ENCODE measurements at regions not wholly inside any gene's neighbourhood (a gene's known extent, or its start where the extent isn't known, plus 50 kb on each side); places are given as distances from the start of the nearest gene placed in this dataset.

GRCh38 chr2:221189431-221190067, 382.6 kb downstream of the EPHA4 start:
- Mint-ChIP-seq H3K36me3 (no peaks in the 10 kb centered on the region), H3K4me1 (no peaks in the 10 kb centered on the region), H3K27me3 (peaks cover 12% of the 10 kb centered on the region), H3K9me3 (no peaks in the 10 kb centered on the region), H3K4me3 (no peak overlapping the region), H3K27ac (no peak overlapping the region)
- ATAC-seq, result no peak

DNA sequence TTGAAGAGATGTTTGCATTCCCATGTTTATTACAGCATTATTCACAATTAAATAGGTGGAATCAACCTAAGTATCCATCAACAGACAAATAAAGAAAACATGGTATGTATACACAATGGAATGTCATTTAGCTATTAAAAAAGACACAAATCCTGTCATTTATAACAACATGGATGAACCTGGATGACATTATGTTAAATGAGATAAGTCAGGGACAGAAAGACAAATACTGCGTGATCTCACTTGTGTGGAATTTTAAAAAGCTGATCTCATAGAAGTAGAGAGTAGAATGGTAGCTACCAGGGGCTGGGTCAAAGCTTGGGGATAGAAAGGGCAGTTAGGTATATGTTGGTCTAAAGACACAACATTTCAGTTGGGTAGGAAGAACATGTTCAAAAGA, 376.3 kb downstream of the EPHA4 start:
- no peak for ATAC-seq
- H3K27me3 Mint-ChIP-seq, result no peaks in the 10 kb centered on the region
- H3K9me3 Mint-ChIP-seq, result no peaks in the 10 kb centered on the region
- H3K27ac Mint-ChIP-seq, result no peak overlapping the region
- H3K4me1 Mint-ChIP-seq, result peaks cover 14% of the 10 kb centered on the region
- no peaks in the 10 kb centered on the region for H3K36me3 Mint-ChIP-seq
- H3K4me3 Mint-ChIP-seq, result no peak overlapping the region

DNA sequence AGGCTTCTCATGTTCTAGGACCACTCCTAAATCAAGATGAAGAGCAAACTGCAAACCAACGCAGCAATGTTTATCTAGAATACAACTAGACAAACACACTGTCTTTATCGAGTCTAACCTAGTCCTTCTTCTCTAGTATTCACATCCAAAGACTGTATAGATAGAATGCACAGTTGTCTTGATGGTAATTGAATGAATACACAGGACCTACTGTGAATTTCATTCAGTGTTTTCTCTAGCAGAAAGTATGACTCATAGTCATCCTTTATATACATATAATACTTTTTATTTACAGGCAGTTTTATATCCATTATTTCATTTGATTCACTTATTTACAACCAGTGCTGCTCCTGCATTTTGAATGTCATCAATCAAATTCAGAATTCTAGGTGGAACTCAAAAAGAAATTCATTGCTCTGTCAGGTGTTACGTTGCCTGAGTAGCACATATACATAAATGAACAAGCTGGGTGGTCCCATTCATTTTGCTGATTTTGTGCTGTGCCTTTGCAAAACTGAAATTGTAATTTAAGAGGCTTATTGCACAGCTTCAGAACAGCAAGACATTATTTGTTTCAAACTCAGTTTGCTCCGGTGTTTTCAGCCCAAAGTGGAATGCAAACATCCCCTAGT, 374.8 kb downstream of the EPHA4 start:
- no peak overlapping the region for H3K4me3 Mint-ChIP-seq
- H3K27ac Mint-ChIP-seq, result no peak overlapping the region
- H3K9me3 Mint-ChIP-seq, result no peaks in the 10 kb centered on the region
- H3K27me3 Mint-ChIP-seq, result no peaks in the 10 kb centered on the region
- peaks cover 18% of the 10 kb centered on the region for H3K4me1 Mint-ChIP-seq
- H3K36me3 Mint-ChIP-seq, result no peaks in the 10 kb centered on the region
- ATAC-seq, result no peak

DNA sequence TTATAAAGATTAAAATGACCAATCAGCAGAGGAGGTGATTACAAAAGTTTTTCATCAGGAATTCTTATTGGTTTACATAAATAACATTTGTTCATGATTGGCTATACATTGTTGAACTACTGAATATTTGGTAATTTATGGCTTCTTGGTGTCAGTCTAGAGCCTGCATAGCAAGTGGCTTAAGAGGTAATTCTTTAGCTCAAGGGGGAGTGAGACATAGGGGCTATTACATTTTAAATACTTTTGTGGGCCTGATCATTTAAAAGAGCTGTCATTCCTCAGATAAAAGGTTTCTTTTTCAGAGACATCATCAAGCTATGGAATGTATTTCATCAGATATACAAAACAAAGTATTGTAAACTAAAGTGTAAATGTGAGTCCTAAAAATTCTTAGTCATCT, 373.8 kb downstream of the EPHA4 start:
- Mint-ChIP-seq H3K4me3 (no peak overlapping the region), H3K4me1 (peaks cover 27% of the 10 kb centered on the region), H3K27me3 (no peaks in the 10 kb centered on the region), H3K36me3 (no peaks in the 10 kb centered on the region), H3K27ac (no peak overlapping the region), H3K9me3 (no peaks in the 10 kb centered on the region)
- ATAC-seq, result no peak

GRCh38 chr2:221200184-221200839, 371.8 kb downstream of the EPHA4 start:
- no peak overlapping the region for H3K27ac Mint-ChIP-seq

DNA sequence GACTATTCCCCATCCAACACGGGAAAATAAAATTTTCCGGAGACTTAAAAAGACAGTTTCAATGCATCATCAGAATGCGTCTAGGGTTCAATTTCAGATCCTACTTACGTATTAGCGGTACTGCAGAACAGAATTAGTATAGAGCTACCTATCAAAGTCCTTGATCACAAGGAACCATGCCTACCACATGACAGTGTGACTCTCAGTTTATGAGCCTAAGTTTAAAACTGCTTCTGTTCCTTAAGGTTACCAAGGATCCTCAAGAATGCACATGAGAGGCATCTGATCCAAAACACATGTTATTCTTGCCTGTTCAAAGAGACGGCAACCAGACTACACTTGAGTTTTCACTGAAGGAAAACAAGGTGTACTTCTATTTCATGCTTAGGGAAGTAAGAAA, 369.7 kb downstream of the EPHA4 start:
- Mint-ChIP-seq H3K4me1 (peaks cover 36% of the 10 kb centered on the region), H3K36me3 (no peaks in the 10 kb centered on the region), H3K27me3 (no peaks in the 10 kb centered on the region), H3K9me3 (no peaks in the 10 kb centered on the region), H3K27ac (no peak overlapping the region), H3K4me3 (no peak overlapping the region)
- ATAC-seq, result no peak

More at GRCh38 chr2:221200184-221200839, 371.8 kb downstream of the EPHA4 start:
- no peak for ATAC-seq
- no peaks in the 10 kb centered on the region for H3K27me3 Mint-ChIP-seq
- no peaks in the 10 kb centered on the region for H3K36me3 Mint-ChIP-seq
- H3K4me3 Mint-ChIP-seq, result no peak overlapping the region
- H3K9me3 Mint-ChIP-seq, result no peaks in the 10 kb centered on the region
- peaks cover 36% of the 10 kb centered on the region for H3K4me1 Mint-ChIP-seq

GRCh38 chr2:221203125-221203524, 369.0 kb downstream of the EPHA4 start:
- ATAC-seq, result peak; percentile 94
- Mint-ChIP-seq H3K27ac (no peak overlapping the region), H3K4me1 (peaks cover 30% of the 10 kb centered on the region), H3K27me3 (no peaks in the 10 kb centered on the region), H3K9me3 (no peaks in the 10 kb centered on the region), H3K4me3 (no peak overlapping the region), H3K36me3 (no peaks in the 10 kb centered on the region)

DNA sequence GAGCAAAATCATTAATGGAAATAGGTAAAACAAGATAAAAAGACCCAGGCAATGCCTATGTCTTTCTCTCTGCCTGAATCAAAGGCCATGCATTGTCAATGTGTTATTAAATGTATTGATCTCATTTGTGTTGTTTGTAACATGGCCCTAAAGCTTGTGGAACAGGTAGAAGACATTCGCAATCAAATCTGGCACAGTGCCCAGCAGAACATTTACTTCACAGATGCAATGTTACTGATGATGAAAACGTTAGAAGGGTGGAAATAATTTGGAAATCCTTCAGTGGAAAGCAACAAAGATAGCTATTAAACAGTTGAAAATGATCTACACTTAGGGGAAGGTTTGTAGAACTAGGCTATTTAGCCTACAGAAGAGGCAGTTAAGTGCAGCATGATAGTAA, 368.2 kb downstream of the EPHA4 start:
- Mint-ChIP-seq H3K4me3 (no peak overlapping the region), H3K27me3 (no peaks in the 10 kb centered on the region), H3K27ac (no peak overlapping the region), H3K36me3 (no peaks in the 10 kb centered on the region), H3K4me1 (peaks cover 30% of the 10 kb centered on the region), H3K9me3 (no peaks in the 10 kb centered on the region)
- ATAC-seq, result no peak

DNA sequence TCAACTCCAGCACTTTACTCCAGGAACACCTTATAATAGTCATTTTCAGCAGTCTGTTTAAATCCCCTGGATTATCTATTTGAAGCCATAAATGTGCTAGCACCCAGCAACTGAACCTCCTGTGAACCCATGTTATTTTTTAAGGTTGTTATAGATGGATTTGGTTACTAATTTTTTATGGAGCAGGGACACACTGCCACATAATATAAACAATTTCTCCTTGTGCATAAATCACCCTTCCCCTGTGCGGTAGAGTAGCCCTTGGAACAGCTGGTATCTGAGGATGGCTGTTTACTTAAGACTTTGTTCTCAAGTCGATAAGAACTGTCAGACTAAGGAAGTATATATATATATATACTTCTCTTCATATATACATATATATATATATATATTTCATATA, 367.4 kb downstream of the EPHA4 start:
- no peaks in the 10 kb centered on the region for H3K27me3 Mint-ChIP-seq
- no peak for ATAC-seq
- H3K4me3 Mint-ChIP-seq, result no peak overlapping the region
- no peak overlapping the region for H3K27ac Mint-ChIP-seq
- no peaks in the 10 kb centered on the region for H3K9me3 Mint-ChIP-seq
- no peaks in the 10 kb centered on the region for H3K36me3 Mint-ChIP-seq
- peaks cover 30% of the 10 kb centered on the region for H3K4me1 Mint-ChIP-seq

DNA sequence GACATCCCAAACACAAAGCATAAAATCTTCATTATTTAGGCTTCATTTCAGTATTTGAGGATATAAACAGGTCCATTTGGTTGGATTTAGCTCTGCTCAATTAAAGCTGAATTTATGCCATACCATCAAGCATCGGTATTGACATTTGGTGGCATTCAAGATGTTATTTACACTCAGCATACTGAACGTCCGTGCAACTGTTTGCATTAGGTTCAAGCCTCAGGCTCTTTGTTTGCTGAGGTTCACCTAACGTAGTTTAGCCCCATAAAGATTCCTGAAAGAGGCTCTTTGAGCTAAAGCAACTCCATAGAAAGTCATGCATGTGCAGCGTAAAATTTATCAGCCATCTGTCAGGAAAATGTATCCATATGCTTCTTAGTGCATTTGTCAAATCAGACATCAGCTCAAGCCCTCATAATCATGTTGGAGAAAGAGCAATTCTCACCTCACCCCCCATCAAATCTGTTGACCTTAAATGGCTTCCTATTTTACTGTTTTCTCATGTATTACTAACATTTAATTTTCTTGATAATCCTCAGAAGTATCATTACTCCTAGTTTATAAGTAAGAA, 366.9 kb downstream of the EPHA4 start:
- H3K27me3 Mint-ChIP-seq, result no peaks in the 10 kb centered on the region
- H3K4me1 Mint-ChIP-seq, result peaks cover 28% of the 10 kb centered on the region
- H3K27ac Mint-ChIP-seq, result no peak overlapping the region
- no peaks in the 10 kb centered on the region for H3K36me3 Mint-ChIP-seq
- no peak for ATAC-seq
- H3K4me3 Mint-ChIP-seq, result no peak overlapping the region
- no peaks in the 10 kb centered on the region for H3K9me3 Mint-ChIP-seq

GRCh38 chr2:221210686-221211085, 361.4 kb downstream of the EPHA4 start:
- H3K4me3 Mint-ChIP-seq, result no peak overlapping the region
- H3K27ac Mint-ChIP-seq, result no peak overlapping the region
- no peak for ATAC-seq
- H3K9me3 Mint-ChIP-seq, result no peaks in the 10 kb centered on the region
- H3K27me3 Mint-ChIP-seq, result no peaks in the 10 kb centered on the region
- no peaks in the 10 kb centered on the region for H3K4me1 Mint-ChIP-seq
- H3K36me3 Mint-ChIP-seq, result no peaks in the 10 kb centered on the region

- H3K4me1 Mint-ChIP-seq, result no peaks in the 10 kb centered on the region
- H3K9me3 Mint-ChIP-seq, result no peaks in the 10 kb centered on the region
- no peaks in the 10 kb centered on the region for H3K36me3 Mint-ChIP-seq
- no peaks in the 10 kb centered on the region for H3K27me3 Mint-ChIP-seq
- H3K4me3 Mint-ChIP-seq, result no peak overlapping the region
- no peak for ATAC-seq
- H3K27ac Mint-ChIP-seq, result no peak overlapping the region
These were observed 360.5 kb downstream of the EPHA4 start for GRCh38 chr2:221211653-221212052.

DNA sequence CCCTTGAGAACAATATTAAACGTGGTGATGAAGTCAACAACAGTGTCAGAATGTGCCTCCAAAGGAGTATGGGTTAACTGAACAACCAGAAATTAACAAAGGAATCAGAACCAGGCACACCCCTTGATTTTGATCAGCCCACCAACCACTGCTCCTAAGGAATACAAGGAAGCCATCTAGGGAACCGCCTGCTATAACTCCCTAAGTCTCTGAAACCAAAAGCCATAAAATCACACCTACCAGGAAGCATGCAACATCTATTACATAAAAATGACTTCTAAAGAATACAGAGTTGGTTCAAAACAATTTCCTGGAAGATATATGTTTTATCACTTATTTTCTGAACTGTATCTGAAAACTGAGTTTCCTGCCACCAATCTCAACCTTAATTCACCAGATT, 360.0 kb downstream of the EPHA4 start:
- H3K4me3 Mint-ChIP-seq, result no peak overlapping the region
- H3K36me3 Mint-ChIP-seq, result no peaks in the 10 kb centered on the region
- no peaks in the 10 kb centered on the region for H3K9me3 Mint-ChIP-seq
- no peak overlapping the region for H3K27ac Mint-ChIP-seq
- H3K4me1 Mint-ChIP-seq, result no peaks in the 10 kb centered on the region
- H3K27me3 Mint-ChIP-seq, result no peaks in the 10 kb centered on the region
- ATAC-seq, result no peak

DNA sequence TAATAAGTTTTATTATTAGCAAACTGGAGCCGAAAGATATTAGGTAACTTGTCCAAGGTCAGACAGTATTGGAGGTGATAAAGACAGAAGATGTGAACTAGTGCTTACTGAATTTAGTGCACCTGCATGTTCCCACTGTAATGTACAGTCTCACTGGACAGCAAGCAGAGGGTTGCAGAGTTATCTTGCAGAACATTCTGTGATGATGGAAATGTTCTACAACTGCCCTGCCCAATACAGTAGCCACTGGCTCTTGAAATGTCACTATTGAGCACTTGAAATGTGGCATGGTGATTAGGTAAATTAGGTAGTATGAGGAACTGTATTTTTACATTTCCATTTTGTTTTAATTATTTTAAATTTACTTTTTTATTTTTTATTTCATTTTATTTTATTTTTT, 356.6 kb downstream of the EPHA4 start:
- ATAC-seq, result no peak
- Mint-ChIP-seq H3K9me3 (no peaks in the 10 kb centered on the region), H3K4me3 (no peak overlapping the region), H3K36me3 (no peaks in the 10 kb centered on the region), H3K27ac (no peak overlapping the region), H3K4me1 (no peaks in the 10 kb centered on the region), H3K27me3 (no peaks in the 10 kb centered on the region)

DNA sequence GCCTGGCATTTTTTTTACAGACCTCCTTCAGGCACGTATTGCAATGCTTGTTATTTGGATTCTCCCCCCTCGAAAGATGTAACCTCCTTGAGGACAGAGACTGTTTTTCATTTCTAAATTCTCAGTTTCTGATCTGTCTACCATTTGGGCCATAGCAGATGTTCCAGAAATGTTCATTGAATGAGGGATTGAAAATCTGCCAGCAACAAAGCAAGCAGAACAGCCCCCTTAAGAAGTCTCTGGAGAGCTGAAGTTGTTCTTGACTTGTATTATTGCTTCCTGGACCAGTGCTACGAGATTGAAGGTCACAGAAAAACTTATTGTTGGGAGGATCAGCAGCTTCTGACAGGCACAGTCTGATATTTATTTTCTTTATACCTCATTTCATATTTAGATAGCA, 355.5 kb downstream of the EPHA4 start:
- Mint-ChIP-seq H3K27ac (no peak overlapping the region), H3K9me3 (no peaks in the 10 kb centered on the region), H3K4me1 (no peaks in the 10 kb centered on the region), H3K27me3 (no peaks in the 10 kb centered on the region), H3K36me3 (no peaks in the 10 kb centered on the region), H3K4me3 (no peak overlapping the region)
- no peak for ATAC-seq

DNA sequence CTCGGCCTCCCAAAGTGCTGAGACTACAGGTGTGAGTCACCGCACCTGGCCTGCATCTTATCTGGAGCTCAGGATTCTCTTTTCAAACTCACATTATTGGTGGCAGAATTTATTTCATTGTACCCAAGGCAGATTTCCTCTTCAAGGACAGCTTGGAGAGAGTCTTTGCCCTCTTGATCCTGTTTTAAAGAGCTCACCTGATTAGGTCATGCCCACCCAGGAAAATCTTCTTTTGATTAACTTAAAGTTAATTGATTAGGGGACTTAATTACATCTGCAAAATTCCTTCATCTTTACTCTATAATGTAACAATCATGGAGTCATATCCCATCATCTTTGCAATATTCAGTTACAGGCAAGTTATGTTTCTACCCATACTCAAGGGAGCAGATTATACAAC, 346.4 kb downstream of the EPHA4 start:
- H3K4me3 Mint-ChIP-seq, result no peak overlapping the region
- no peak for ATAC-seq
- H3K4me1 Mint-ChIP-seq, result no peaks in the 10 kb centered on the region
- H3K27ac Mint-ChIP-seq, result no peak overlapping the region
- no peaks in the 10 kb centered on the region for H3K9me3 Mint-ChIP-seq
- H3K27me3 Mint-ChIP-seq, result no peaks in the 10 kb centered on the region
- no peaks in the 10 kb centered on the region for H3K36me3 Mint-ChIP-seq

All from stimulated activated memory B cell treated with anti-CD40 and anti-IgM and Interleukin-4, amounts not matched to agents 10 μg/mL and 1 μg/mL and 100 μg/mL, for 72 hours (primary cell).